Thymus (tissue), 11 donors: ENCODE measurements at regions not wholly inside any gene's neighbourhood (a gene's known extent, or its start where the extent isn't known, plus 50 kb on each side); places are given as distances from the start of the nearest gene placed in this dataset.

Experiments
- DNase-seq, 9 donors: peaks; one replicate each; pipeline ENCODE4 v3.0.0-alpha.2; 2013; ENCODE audit warnings: low spot score in 9 of 9, low read depth in 6 of 9, missing footprints in 1 of 9
- H3K27ac ChIP-seq, 2 donors: one replicate each; pipeline ENCODE4 v1.5.1; 2013; ENCODE audit warnings: control low read depth in 1 of 2, low read depth in 1 of 2, low read length in 1 of 2, mild to moderate bottlenecking in 1 of 2, moderate library complexity in 1 of 2
- H3K27me3 ChIP-seq, 2 donors: one replicate each; pipeline ENCODE4 v1.5.1; 2013; ENCODE audit warnings: low read length in 1 of 2; ENCODE audit not compliant: control insufficient read depth in 2 of 2, insufficient read depth in 1 of 2
- H3K36me3 ChIP-seq, 2 donors: one replicate each; pipeline ENCODE4 v1.5.1; 2013; ENCODE audit warnings: low read length in 1 of 2, mild to moderate bottlenecking in 1 of 2, moderate library complexity in 1 of 2; ENCODE audit not compliant: control insufficient read depth in 2 of 2, insufficient read depth in 2 of 2
- H3K4me1 ChIP-seq, 2 donors: one replicate each; pipeline ENCODE4 v1.5.1; 2013; ENCODE audit warnings: low read length in 2 of 2; ENCODE audit not compliant: control insufficient read depth in 2 of 2, insufficient read depth in 2 of 2
- H3K4me3 ChIP-seq, 2 donors: one replicate each; pipeline ENCODE4 v1.5.1; 2013; ENCODE audit warnings: low read length in 2 of 2, control low read depth in 1 of 2, mild to moderate bottlenecking in 1 of 2
- H3K9me3 ChIP-seq, 2 donors: one replicate each; pipeline ENCODE4 v1.5.1; 2013; ENCODE audit warnings: low read length in 1 of 2, mild to moderate bottlenecking in 1 of 2; ENCODE audit not compliant: control insufficient read depth in 2 of 2, insufficient read depth in 1 of 2
- WGBS: extraction: QIAGEN DNeasy Blood & Tissue Kit; methylation state at CpG from one replicate; pipeline ENCODE4 v1.1.7; 2013; 5-methylcytosine and 5-hydroxymethylcytosine counted together
- donor health status: healthy.

DNA sequence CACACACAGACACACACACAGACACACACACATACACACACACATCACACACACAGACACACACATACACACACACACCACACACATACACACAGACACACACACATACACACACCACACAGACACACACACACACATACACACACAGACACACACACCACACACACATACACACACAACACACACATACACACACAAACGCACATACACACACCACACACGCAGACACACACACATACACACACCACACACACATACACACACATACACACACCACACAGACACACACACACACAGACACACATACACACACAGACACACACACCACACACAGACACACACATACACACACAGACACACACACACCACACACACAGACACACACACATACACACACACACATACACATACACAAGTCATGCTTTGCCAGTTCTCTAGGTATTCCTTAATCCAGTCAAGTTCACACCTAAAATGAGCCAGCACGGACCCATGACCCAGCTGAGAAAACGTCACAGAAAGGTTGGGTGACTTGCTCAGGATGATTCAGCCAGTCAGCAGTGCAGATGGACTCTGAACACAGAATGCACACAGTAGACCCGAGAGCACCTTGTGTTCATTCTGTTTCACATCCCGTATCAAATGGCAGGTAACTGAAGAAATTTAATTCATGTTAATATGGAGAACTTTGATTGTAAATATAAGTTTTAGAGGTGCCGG is 746.4 kb downstream of the MTRR start:
- H3K4me1 ChIP-seq = no peaks in the 10 kb centered on the region
- 87% methylated on average over 7 of the region's 7 CpGs for WGBS
- DNase-seq = no peak
- H3K27ac ChIP-seq = no peak overlapping the region
- H3K4me3 ChIP-seq = no peak overlapping the region
- no peaks in the 10 kb centered on the region for H3K9me3 ChIP-seq
- no peaks in the 10 kb centered on the region for H3K27me3 ChIP-seq
- H3K36me3 ChIP-seq = no peaks in the 10 kb centered on the region

DNA sequence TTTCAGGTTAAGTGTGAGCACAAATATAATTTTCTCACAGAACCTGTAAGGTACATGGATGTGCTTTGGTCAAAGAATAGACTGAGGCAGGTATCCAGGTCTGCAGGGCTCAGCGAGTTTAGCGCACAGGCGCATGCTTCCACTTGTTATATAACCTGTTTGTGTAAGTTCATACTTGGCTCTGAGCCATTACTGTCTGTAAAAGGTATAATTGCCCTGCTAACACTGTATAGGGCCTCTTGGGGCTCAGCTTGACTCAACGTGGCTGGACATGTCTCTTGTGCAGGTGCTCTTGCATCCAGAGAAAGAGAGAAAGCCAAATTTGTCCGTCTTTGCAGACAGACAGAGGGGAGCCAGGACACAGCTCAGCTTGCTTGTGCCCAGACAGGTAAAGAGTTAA is 759.6 kb downstream of the MTRR start:
- no peaks in the 10 kb centered on the region for H3K36me3 ChIP-seq
- peak in 1 of 9 donors; percentile 1 for DNase-seq
- H3K27ac ChIP-seq = no peak overlapping the region
- no peak overlapping the region for H3K4me3 ChIP-seq
- no peaks in the 10 kb centered on the region for H3K9me3 ChIP-seq
- no peaks in the 10 kb centered on the region for H3K4me1 ChIP-seq
- no peaks in the 10 kb centered on the region for H3K27me3 ChIP-seq
- WGBS = 91% methylated on average over 5 of the region's 5 CpGs

DNA sequence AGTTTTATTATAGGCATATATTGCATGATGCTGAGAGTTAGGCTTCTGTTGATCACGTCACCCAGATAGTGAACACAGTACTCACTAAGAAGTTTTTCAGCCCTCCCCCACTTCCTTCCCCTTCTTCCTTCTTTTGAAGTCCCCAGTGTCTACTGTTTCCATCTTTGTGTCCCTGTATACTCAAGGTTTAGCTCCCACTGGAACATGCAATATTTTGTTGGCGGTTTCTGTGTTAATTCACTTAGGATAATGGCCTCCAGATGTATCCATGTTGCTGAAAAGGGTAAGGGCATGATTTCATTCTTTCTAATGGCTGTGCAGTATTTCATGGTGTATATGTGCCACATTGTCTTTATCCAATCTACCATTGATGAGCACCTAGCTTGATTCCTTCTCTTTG is 764.3 kb downstream of the MTRR start:
- H3K4me3 ChIP-seq = no peak overlapping the region
- no peaks in the 10 kb centered on the region for H3K9me3 ChIP-seq
- H3K36me3 ChIP-seq = no peaks in the 10 kb centered on the region
- 64% methylated on average over 2 of the region's 2 CpGs for WGBS
- H3K4me1 ChIP-seq = no peaks in the 10 kb centered on the region
- DNase-seq = no peak
- no peak overlapping the region for H3K27ac ChIP-seq
- H3K27me3 ChIP-seq = no peaks in the 10 kb centered on the region

DNA sequence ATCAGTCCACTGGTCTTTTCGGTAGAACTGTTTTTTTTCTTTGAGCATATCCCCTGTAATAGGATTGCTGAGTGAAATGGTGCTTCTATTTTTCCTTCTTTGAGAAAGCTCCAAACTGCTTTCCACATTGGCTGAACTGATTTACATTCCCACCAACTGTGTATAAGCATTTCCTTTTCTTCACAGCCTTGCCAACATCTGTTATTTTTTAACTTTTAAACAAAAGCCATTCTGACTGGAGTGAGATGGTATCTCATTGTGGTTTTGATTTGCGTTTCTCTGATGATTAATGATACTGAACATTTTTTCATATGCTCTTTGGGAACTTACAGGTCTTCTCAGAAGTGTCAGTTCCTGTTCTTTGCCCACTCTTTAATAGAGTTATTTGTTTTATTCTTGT is 764.7 kb downstream of the MTRR start:
- Histone ChIP-seq H3K27ac (no peak overlapping the region), H3K4me3 (no peak overlapping the region), H3K27me3 (no peaks in the 10 kb centered on the region), H3K36me3 (no peaks in the 10 kb centered on the region), H3K4me1 (no peaks in the 10 kb centered on the region), H3K9me3 (no peaks in the 10 kb centered on the region)
- 6% methylated on average over 2 of the region's 2 CpGs for WGBS
- DNase-seq = no peak

DNA sequence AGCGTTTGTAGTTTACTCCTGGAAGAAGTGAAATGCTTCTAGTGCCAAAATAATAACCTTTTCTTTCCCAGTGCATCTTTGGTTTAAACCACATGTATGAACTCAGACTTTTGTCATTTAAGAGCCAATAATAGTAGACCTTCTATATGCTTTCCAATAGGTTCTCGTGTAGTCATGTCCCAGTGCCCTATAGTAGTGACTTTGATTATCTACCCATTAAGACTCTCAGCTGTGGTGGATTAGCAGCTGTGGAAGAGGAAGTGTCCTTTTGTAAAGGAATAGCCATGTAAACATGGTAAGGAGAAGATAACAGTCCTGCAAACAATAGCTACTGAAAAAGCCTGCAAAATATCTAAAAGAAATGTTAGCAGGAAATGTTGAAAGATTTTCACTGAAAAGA is 765.3 kb downstream of the MTRR start:
- Histone ChIP-seq H3K9me3 (no peaks in the 10 kb centered on the region), H3K4me3 (no peak overlapping the region), H3K36me3 (no peaks in the 10 kb centered on the region), H3K4me1 (no peaks in the 10 kb centered on the region), H3K27me3 (no peaks in the 10 kb centered on the region), H3K27ac (no peak overlapping the region)
- WGBS = 42% methylated on average over 2 of the region's 2 CpGs
- no peak for DNase-seq

DNA sequence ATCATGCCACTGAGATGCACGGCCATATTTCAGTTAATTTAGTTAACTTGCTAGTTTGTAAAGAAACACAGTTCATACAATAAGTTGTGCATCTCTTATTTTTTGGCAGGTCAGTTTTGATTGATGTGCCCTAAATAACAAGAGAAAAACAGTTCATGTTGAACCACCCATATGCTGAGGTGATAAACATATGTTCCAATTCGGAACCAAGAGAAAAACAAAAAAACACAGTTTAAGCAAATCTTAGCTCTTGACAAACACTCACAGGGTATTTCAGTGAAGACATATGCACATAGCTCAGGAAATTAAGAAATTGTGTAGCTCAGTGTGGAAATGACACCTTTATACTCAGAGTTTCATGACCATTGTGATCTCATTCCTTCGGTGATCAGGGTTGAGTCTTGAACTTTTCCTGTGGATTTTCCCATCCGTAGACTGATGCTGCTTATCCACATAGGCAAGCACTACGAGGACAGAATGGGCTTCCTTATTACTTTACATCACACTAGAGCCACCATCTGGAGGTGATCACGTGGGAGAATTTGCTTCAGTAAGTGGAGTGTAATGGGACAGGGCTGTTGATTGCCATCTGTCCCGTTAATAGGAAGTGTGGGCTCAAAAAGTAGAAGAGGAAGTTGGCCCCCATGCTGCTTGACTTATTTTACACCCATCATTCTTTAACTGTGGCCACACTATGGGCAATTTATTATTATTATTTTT is 773.0 kb downstream of the MTRR start:
- no peak overlapping the region for H3K27ac ChIP-seq
- H3K4me1 ChIP-seq = no peaks in the 10 kb centered on the region
- DNase-seq = no peak
- no peaks in the 10 kb centered on the region for H3K36me3 ChIP-seq
- no peak overlapping the region for H3K4me3 ChIP-seq
- no peaks in the 10 kb centered on the region for H3K9me3 ChIP-seq
- no peaks in the 10 kb centered on the region for H3K27me3 ChIP-seq
- WGBS = 82% methylated on average over 7 of the region's 7 CpGs

DNA sequence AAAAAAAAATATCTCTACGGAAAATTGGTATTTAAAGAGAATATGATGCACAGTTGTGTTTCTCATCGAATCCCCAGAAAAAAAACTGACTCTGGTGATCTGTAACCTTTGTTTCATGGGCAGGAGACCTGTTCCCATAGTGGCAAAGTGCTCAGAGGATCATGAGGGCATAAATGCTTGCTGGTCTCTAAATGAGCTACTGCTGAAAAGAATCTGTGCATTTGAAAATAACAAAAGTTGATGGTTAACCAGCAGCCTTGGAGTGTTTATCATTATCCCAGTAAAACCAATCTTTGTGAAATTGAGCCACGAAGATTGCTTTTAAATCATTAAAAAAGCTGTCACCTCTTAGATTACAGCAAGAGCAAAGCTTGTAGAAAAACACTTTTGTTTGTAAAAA is 775.4 kb downstream of the MTRR start:
- H3K9me3 ChIP-seq = no peaks in the 10 kb centered on the region
- no peak for DNase-seq
- H3K27ac ChIP-seq = no peak overlapping the region
- H3K4me1 ChIP-seq = no peaks in the 10 kb centered on the region
- no peaks in the 10 kb centered on the region for H3K36me3 ChIP-seq
- no peak overlapping the region for H3K4me3 ChIP-seq
- no peaks in the 10 kb centered on the region for H3K27me3 ChIP-seq
- 77% methylated on average over 3 of the region's 3 CpGs for WGBS

DNA sequence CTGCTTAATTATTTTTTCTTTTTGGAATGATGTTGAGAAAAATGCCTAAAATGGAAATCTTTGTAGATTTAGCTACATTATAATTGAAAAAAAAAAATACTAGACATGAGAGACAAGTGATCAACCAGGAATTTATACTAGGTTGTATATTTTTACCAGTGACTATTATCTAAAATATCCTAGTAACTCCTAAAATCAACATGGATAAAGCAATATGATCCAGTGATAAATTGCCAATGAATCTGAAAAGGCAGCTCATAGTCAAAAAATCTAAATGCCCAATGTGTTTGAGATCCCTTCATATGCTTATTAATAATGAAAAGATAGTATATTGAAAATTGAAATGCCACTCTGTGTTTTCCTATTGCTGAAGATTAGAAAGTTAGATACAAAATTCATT is 778.2 kb downstream of the MTRR start:
- no peaks in the 10 kb centered on the region for H3K27me3 ChIP-seq
- H3K4me3 ChIP-seq = no peak overlapping the region
- no peaks in the 10 kb centered on the region for H3K4me1 ChIP-seq
- H3K9me3 ChIP-seq = no peaks in the 10 kb centered on the region
- no peaks in the 10 kb centered on the region for H3K36me3 ChIP-seq
- no peak for DNase-seq
- H3K27ac ChIP-seq = no peak overlapping the region

DNA sequence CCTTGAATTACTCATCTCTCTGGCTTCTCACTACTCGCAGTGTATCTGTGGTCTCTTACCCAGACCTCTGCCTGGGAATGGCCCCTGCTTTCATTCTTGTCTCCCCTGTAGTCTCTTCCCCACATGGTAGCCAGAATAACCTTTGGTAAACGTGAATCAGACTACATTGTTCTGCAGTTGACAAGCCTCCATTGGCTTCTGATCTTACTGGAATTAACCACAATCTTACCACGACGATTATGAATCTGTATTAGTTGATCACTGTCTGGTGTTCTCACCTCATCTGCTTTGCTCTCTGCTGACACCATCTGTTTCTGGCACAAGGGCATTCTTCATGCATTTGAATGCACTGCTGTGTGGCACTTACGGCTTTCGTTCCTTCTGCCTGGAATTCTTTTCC is 781.2 kb downstream of the MTRR start:
- Histone ChIP-seq H3K4me3 (no peak overlapping the region), H3K36me3 (no peaks in the 10 kb centered on the region), H3K9me3 (no peaks in the 10 kb centered on the region), H3K4me1 (no peaks in the 10 kb centered on the region), H3K27me3 (no peaks in the 10 kb centered on the region), H3K27ac (no peak overlapping the region)
- DNase-seq = no peak
- WGBS = 71% methylated on average over 6 of the region's 6 CpGs
